HFFc6 (cell line): ENCODE measurements at regions not wholly inside any gene's neighbourhood (a gene's known extent, or its start where the extent isn't known, plus 50 kb on each side); places are given as distances from the start of the nearest gene placed in this dataset.

Experiments used
- DNase-seq: peaks from one replicate; pipeline ENCODE4 v3.0.0-alpha.2; 2018
- H3K27ac Mint-ChIP-seq: 2 replicates; pipeline ENCODE4 v1.8.0; 2020; ENCODE audit warnings: mild to moderate bottlenecking, mixed read lengths
- H3K27me3 Mint-ChIP-seq: 2 replicates; pipeline ENCODE4 v1.8.0; 2021; ENCODE audit warnings: mild to moderate bottlenecking, moderate library complexity, mixed read lengths; ENCODE audit not compliant: insufficient read depth
- H3K36me3 Mint-ChIP-seq: 2 replicates; pipeline ENCODE4 v1.8.0; 2021; ENCODE audit warnings: low read depth, mixed read lengths
- H3K4me1 Mint-ChIP-seq: 2 replicates; pipeline ENCODE4 v1.8.0; 2020; ENCODE audit warnings: low read depth, mixed read lengths
- H3K4me3 Mint-ChIP-seq: 2 replicates; pipeline ENCODE4 v1.8.0; 2020; ENCODE audit warnings: mild to moderate bottlenecking, moderate library complexity, mixed read lengths
- H3K9me3 Mint-ChIP-seq: 2 replicates; pipeline ENCODE4 v1.8.0; 2020; ENCODE audit warnings: mild to moderate bottlenecking, mixed read lengths
- TF ChIP-seq, protein P1 (sequence below): fragments of 200-600 bp; sonication (generic); IDR thresholded peaks from 2 replicates; pipeline ENCODE4 v1.5.0; 2021; ENCODE audit warnings: antibody characterized with exemption, mild to moderate bottlenecking

DNA sequence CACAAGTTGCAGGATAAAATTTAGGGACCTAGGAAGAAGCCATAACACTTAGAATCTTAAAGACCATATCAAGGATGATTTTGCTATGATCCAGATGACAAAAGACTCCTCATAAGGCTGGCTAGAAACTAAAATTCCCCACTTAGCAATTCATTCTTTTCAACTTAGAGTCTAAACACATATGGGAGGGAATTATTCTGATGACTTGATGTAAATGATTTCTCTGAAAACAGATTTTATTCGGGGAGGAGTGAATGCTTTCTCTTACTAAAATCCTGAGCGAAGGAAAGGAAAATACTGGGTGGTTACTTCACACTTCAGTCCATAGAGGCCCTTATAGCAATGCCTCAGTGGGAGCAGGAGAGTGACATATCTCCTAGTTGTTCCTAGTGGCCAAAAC, 138.7 kb upstream of the SORCS1 start:
- Mint-ChIP-seq H3K4me1 (no peaks in the 10 kb centered on the region), H3K4me3 (no peak overlapping the region)

DNA sequence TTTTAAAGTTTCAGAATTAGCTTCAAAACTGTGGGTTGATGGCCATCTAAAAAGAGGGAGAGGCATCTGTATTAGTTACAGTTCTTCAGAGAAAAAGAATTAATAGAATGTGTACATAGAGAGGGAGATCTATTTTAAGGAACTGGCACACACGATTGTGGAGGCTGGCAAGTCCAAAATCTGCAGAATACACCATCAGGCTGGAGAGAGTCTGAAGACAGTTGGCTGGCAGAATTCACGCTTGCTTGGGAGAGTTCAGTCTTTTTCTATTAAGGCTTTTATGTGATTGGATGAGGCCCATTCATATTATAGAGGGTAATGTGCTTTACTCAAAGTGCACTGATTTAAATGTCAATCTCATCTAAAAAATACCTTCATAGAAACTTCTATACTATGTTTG, 135.1 kb upstream of the SORCS1 start:
- TF ChIP-seq, protein P1, sequence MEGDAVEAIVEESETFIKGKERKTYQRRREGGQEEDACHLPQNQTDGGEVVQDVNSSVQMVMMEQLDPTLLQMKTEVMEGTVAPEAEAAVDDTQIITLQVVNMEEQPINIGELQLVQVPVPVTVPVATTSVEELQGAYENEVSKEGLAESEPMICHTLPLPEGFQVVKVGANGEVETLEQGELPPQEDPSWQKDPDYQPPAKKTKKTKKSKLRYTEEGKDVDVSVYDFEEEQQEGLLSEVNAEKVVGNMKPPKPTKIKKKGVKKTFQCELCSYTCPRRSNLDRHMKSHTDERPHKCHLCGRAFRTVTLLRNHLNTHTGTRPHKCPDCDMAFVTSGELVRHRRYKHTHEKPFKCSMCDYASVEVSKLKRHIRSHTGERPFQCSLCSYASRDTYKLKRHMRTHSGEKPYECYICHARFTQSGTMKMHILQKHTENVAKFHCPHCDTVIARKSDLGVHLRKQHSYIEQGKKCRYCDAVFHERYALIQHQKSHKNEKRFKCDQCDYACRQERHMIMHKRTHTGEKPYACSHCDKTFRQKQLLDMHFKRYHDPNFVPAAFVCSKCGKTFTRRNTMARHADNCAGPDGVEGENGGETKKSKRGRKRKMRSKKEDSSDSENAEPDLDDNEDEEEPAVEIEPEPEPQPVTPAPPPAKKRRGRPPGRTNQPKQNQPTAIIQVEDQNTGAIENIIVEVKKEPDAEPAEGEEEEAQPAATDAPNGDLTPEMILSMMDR = no peak
- Mint-ChIP-seq H3K4me3 (no peak overlapping the region), H3K27me3 (no peaks in the 10 kb centered on the region; the same call in 1 of the 2 replicates), H3K27ac (no peak overlapping the region), H3K36me3 (no peaks in the 10 kb centered on the region), H3K9me3 (peaks cover 53% of the 10 kb centered on the region), H3K4me1 (no peaks in the 10 kb centered on the region)
- DNase-seq = no peak

More for the DNA sequence above, 138.7 kb upstream of the SORCS1 start:
- Mint-ChIP-seq H3K27me3 (no peaks in the 10 kb centered on the region), H3K27ac (no peak overlapping the region), H3K9me3 (peaks cover 59% of the 10 kb centered on the region), H3K36me3 (no peaks in the 10 kb centered on the region)
- DNase-seq = no peak
- TF ChIP-seq, protein P1 = no peak

DNA sequence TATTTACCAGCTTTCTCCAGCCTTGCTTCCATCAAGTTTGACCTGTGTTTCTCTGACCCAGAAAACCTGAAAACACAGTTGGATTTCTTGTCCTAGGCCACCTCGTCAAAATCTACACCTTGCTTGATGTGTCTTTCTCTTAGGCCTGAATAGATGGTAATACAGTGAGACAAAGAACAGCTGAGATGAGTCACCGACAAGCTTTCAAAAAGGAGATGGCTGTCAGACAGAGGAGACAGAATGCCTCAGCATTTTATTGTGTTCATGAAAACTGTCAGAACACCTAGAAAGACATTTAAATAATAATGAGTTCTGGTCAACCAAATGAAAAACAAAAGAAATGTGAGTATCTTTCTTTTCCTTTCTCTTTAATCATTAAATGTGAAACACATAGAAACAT, 119.7 kb upstream of the SORCS1 start:
- H3K27ac Mint-ChIP-seq = no peak overlapping the region
- H3K4me3 Mint-ChIP-seq = no peak overlapping the region
- no peaks in the 10 kb centered on the region; the same call in 1 of the 2 replicates for H3K36me3 Mint-ChIP-seq
- no peaks in the 10 kb centered on the region for H3K4me1 Mint-ChIP-seq
- TF ChIP-seq, protein P1 = no peak
- H3K9me3 Mint-ChIP-seq = peaks cover 49% of the 10 kb centered on the region
- H3K27me3 Mint-ChIP-seq = 0 out of 2 replicates have a peak, but pooled peaks cover 2% of the 10 kb centered on the region
- DNase-seq = no peak

DNA sequence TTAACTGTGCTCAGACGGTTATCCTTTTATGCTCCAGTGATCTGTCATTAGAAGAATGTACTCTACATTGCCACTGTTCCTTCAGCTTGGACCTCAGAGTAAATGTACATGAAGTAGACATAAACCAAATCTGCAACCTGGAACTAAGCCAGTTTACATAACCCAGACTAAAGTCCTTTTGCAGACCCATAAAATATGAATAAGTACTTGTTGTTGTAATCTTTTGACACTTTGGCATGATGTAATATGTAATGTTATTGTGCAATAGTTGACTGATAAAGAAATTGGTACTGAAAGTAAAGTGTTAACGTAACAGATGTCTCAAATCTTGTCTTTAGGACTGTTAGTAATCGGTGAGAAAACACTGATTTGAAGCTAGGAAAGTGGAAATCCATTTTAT, 115.8 kb upstream of the SORCS1 start:
- DNase-seq = no peak
- Mint-ChIP-seq H3K9me3 (peaks cover 66% of the 10 kb centered on the region), H3K27ac (no peak overlapping the region), H3K27me3 (0 out of 2 replicates have a peak, but pooled peaks cover 2% of the 10 kb centered on the region), H3K36me3 (no peaks in the 10 kb centered on the region; the same call in 1 of the 2 replicates), H3K4me3 (no peak overlapping the region), H3K4me1 (no peaks in the 10 kb centered on the region)
- TF ChIP-seq, protein P1 = no peak

DNA sequence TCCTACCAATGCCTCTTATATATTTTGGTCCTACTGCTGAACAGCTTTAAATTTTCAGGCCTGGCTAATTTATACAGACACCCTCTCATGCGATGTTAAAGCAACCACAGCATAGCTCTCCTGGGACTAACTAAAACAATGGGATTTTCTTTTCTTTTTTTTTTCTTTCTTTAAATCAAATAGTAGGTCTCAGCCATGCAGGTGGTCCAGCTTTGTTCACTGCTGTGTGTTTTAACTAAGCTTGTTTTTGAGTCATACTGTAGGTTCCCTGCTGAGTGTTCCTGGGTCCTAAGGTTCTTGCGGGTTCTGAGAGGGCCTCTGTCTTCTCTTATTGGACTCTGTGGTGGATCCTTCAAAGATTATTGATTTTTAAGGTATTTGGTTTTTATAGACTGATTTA, 113.1 kb upstream of the SORCS1 start:
- Mint-ChIP-seq H3K4me3 (no peak overlapping the region), H3K9me3 (peaks cover 69% of the 10 kb centered on the region), H3K27ac (no peak overlapping the region), H3K36me3 (no peaks in the 10 kb centered on the region; the same call in 1 of the 2 replicates), H3K4me1 (no peaks in the 10 kb centered on the region), H3K27me3 (0 out of 2 replicates have a peak, but pooled peaks cover 2% of the 10 kb centered on the region)
- DNase-seq = no peak
- TF ChIP-seq, protein P1 = no peak

DNA sequence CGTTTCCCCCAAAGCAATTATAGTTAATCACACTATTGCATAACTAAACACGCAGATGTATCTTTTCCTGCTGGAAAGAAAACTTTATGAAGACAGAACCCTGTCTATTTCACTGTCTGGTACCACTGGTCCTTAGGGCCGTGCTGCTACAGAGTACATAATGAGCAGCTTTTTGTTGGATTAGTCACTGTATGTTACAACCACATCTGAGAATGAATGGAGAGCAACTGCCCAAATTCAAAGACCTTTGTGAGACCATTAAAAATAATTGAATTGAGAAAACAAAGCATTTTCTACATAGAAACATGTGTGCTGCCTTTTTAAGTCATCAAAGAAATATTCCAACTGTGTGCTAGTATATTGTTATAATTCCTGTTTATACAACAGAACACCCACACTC, 111.3 kb upstream of the SORCS1 start:
- no peaks in the 10 kb centered on the region for H3K27me3 Mint-ChIP-seq
- no peak overlapping the region for H3K4me3 Mint-ChIP-seq
- TF ChIP-seq, protein P1 = no peak
- no peak overlapping the region for H3K27ac Mint-ChIP-seq
- H3K4me1 Mint-ChIP-seq = no peaks in the 10 kb centered on the region
- peaks cover 57% of the 10 kb centered on the region for H3K9me3 Mint-ChIP-seq
- no peak for DNase-seq
- H3K36me3 Mint-ChIP-seq = no peaks in the 10 kb centered on the region
